ENCODE measurements at regions not wholly inside any gene's neighbourhood (a gene's known extent, or its start where the extent isn't known, plus 50 kb on each side); places are given as distances from the start of the nearest gene placed in this dataset.

DNA sequence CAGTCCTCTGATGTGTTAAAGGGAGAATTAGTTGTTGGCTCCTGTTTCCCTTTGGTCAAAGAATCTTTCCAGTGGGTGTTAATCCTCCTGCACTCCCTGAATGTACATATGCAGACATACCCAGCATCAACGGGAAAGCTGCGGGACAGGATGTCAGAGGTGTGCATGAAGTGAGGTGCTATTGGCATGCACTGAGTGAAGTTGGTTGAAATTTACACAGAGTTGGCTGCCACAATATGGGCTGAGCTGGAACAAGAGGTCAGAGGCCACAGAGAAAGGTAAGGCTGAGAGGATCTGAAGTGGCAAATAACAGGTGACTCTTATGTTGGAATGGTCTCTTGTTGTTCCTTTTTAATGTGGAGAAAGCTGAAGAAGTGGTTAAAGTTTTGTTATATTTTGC is 82.7 kb upstream of the AKIRIN2 start:
- TF ChIP-seq EZH2 (IDR thresholded peaks at IDR 0.05), result no peak
- TF ChIP-seq POLR2AphosphoS5 (IDR thresholded peaks at IDR 0.05; ENCODE audit: borderline replicate concordance, low read depth, low read length), result no peak
- TF ChIP-seq FOXP2 (optimal IDR thresholded peaks at IDR 0.05; ENCODE audit: control extremely low read depth, extremely low read length, insufficient read depth), result no peak
- no peak overlapping the region for H3K9ac ChIP-seq (ENCODE audit: insufficient read length)
- no peak overlapping the region for H3K27ac ChIP-seq
- no peak for DNase-seq (ENCODE audit: low read depth, low spot score)
- no peaks in the 10 kb centered on the region for H3K9me3 ChIP-seq (ENCODE audit: low read depth, low read length)
- no peak overlapping the region for H3K4me3 ChIP-seq
- H3K36me3 ChIP-seq (ENCODE audit: insufficient read depth, low read length), result no peaks in the 10 kb centered on the region

- no peaks in the 10 kb centered on the region for H3K9me3 ChIP-seq (ENCODE audit: low read depth, low read length)
- TF ChIP-seq EZH2 (IDR thresholded peaks at IDR 0.05) (no peak), FOXP2 (optimal IDR thresholded peaks at IDR 0.05; ENCODE audit: control extremely low read depth, extremely low read length, insufficient read depth) (no peak), POLR2AphosphoS5 (IDR thresholded peaks at IDR 0.05; ENCODE audit: borderline replicate concordance, low read depth, low read length) (no peak)
- H3K27ac ChIP-seq, result no peak overlapping the region
- no peak overlapping the region for H3K9ac ChIP-seq (ENCODE audit: insufficient read length)
- no peak for DNase-seq (ENCODE audit: low read depth, low spot score)
- no peak overlapping the region for H3K4me3 ChIP-seq
- H3K36me3 ChIP-seq (ENCODE audit: insufficient read depth, low read length), result no peaks in the 10 kb centered on the region
Observed at GRCh38 chr6:87784051-87784450, 82.0 kb upstream of the AKIRIN2 start.

GRCh38 chr6:87779542-87779941 is 77.5 kb upstream of the AKIRIN2 start:
- no peak for DNase-seq (ENCODE audit: low read depth, low spot score)
- H3K9me3 ChIP-seq (ENCODE audit: low read depth, low read length), result no peaks in the 10 kb centered on the region
- TF ChIP-seq EZH2 (IDR thresholded peaks at IDR 0.05) (no peak), POLR2AphosphoS5 (IDR thresholded peaks at IDR 0.05; ENCODE audit: borderline replicate concordance, low read depth, low read length) (no peak)
- H3K9ac ChIP-seq (ENCODE audit: insufficient read length), result no peak overlapping the region
- H3K36me3 ChIP-seq (ENCODE audit: insufficient read depth, low read length), result no peaks in the 10 kb centered on the region
- no peak overlapping the region for H3K4me3 ChIP-seq
- H3K27ac ChIP-seq, result no peak overlapping the region

GRCh38 chr6:87772597-87773530 is 70.8 kb upstream of the AKIRIN2 start:
- H3K27ac ChIP-seq, result no peak overlapping the region
- H3K9ac ChIP-seq (ENCODE audit: insufficient read length), result no peak overlapping the region
- TF ChIP-seq FOXP2 (optimal IDR thresholded peaks at IDR 0.05; ENCODE audit: control extremely low read depth, extremely low read length, insufficient read depth) (no peak), EZH2 (IDR thresholded peaks at IDR 0.05) (no peak), POLR2AphosphoS5 (IDR thresholded peaks at IDR 0.05; ENCODE audit: borderline replicate concordance, low read depth, low read length) (no peak)
- no peak overlapping the region for H3K4me3 ChIP-seq
- no peak for DNase-seq (ENCODE audit: low read depth, low spot score)
- no peaks in the 10 kb centered on the region for H3K36me3 ChIP-seq (ENCODE audit: insufficient read depth, low read length)
- no peaks in the 10 kb centered on the region for H3K9me3 ChIP-seq (ENCODE audit: low read depth, low read length)

GRCh38 chr6:87767478-87767877 is 65.4 kb upstream of the AKIRIN2 start:
- DNase-seq (ENCODE audit: low read depth, low spot score), result no peak
- no peaks in the 10 kb centered on the region for H3K9me3 ChIP-seq (ENCODE audit: low read depth, low read length)
- no peak overlapping the region for H3K4me3 ChIP-seq
- no peak overlapping the region for H3K9ac ChIP-seq (ENCODE audit: insufficient read length)
- TF ChIP-seq FOXP2 (optimal IDR thresholded peaks at IDR 0.05; ENCODE audit: control extremely low read depth, extremely low read length, insufficient read depth), result no peak
- no peak for TF ChIP-seq POLR2AphosphoS5 (IDR thresholded peaks at IDR 0.05; ENCODE audit: borderline replicate concordance, low read depth, low read length)
- TF ChIP-seq EZH2 (IDR thresholded peaks at IDR 0.05), result no peak
- no peaks in the 10 kb centered on the region for H3K36me3 ChIP-seq (ENCODE audit: insufficient read depth, low read length)
- no peak overlapping the region for H3K27ac ChIP-seq

DNA sequence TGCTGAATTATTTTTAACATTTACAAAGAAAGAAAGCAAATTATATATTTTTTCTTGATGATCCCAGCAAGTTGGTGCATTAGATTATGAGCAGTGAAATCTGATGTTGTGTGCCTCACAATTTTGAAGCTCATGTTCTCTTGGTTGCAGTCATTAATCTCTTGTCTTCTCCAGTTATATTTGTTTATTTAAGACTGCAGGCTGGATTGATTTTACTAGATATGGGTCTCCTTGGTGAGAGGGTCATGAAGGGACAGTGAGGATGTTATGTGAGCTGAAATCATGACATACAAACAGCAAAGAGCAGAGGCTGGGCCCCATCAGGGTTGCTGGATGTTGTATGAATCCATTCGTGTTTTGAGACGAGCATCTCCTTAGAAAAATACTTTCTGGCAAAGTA is 64.2 kb upstream of the AKIRIN2 start:
- TF ChIP-seq EZH2 (IDR thresholded peaks at IDR 0.05) (no peak), FOXP2 (optimal IDR thresholded peaks at IDR 0.05; ENCODE audit: control extremely low read depth, extremely low read length, insufficient read depth) (no peak), POLR2AphosphoS5 (IDR thresholded peaks at IDR 0.05; ENCODE audit: borderline replicate concordance, low read depth, low read length) (no peak)
- DNase-seq (ENCODE audit: low read depth, low spot score), result no peak
- Histone ChIP-seq H3K36me3 (ENCODE audit: insufficient read depth, low read length) (no peaks in the 10 kb centered on the region), H3K4me3 (no peak overlapping the region), H3K9ac (ENCODE audit: insufficient read length) (no peak overlapping the region), H3K27ac (no peak overlapping the region), H3K9me3 (ENCODE audit: low read depth, low read length) (no peaks in the 10 kb centered on the region)

GRCh38 chr6:87763901-87764300 is 61.9 kb upstream of the AKIRIN2 start:
- TF ChIP-seq EZH2 (IDR thresholded peaks at IDR 0.05) (no peak), POLR2AphosphoS5 (IDR thresholded peaks at IDR 0.05; ENCODE audit: borderline replicate concordance, low read depth, low read length) (no peak), FOXP2 (optimal IDR thresholded peaks at IDR 0.05; ENCODE audit: control extremely low read depth, extremely low read length, insufficient read depth) (no peak)
- H3K36me3 ChIP-seq (ENCODE audit: insufficient read depth, low read length), result no peaks in the 10 kb centered on the region
- no peak overlapping the region for H3K27ac ChIP-seq
- no peaks in the 10 kb centered on the region for H3K9me3 ChIP-seq (ENCODE audit: low read depth, low read length)
- no peak for DNase-seq (ENCODE audit: low read depth, low spot score)
- H3K9ac ChIP-seq (ENCODE audit: insufficient read length), result no peak overlapping the region
- H3K4me3 ChIP-seq, result no peak overlapping the region

- TF ChIP-seq EZH2 (IDR thresholded peaks at IDR 0.05) (no peak), FOXP2 (optimal IDR thresholded peaks at IDR 0.05; ENCODE audit: control extremely low read depth, extremely low read length, insufficient read depth) (no peak), POLR2AphosphoS5 (IDR thresholded peaks at IDR 0.05; ENCODE audit: borderline replicate concordance, low read depth, low read length) (no peak)
- Histone ChIP-seq H3K27ac (no peak overlapping the region), H3K4me3 (no peak overlapping the region), H3K9ac (ENCODE audit: insufficient read length) (no peak overlapping the region), H3K36me3 (ENCODE audit: insufficient read depth, low read length) (no peaks in the 10 kb centered on the region), H3K9me3 (ENCODE audit: low read depth, low read length) (no peaks in the 10 kb centered on the region)
- DNase-seq (ENCODE audit: low read depth, low spot score), result no peak
Observed at GRCh38 chr6:87763276-87763675, 61.2 kb upstream of the AKIRIN2 start.

Measured in SK-N-MC (cell line).